NCI-H1092 treated with DMSO at 0.1 percent for 48 hours (cell line): ENCODE measurements at regions not wholly inside any gene's neighbourhood (a gene's known extent, or its start where the extent isn't known, plus 50 kb on each side); places are given as distances from the start of the nearest gene placed in this dataset.

Experiments
- DNase-seq: peaks from one replicate; lab custom pipeline; 2025; lab: John Stamatoyannopoulos, UW

- no peak for DNase-seq
Measured at GRCh38 chr13:74191410-74191809, 57.2 kb upstream of the KLF12 start.

GRCh38 chr13:74190999-74191398 lies 56.8 kb upstream of the KLF12 start:
- DNase-seq: no peak

GRCh38 chr13:74187564-74187963 lies 53.4 kb upstream of the KLF12 start:
- DNase-seq: no peak

- DNase-seq: no peak
Measured at GRCh38 chr13:74184283-74184682, 50.1 kb upstream of the KLF12 start.
